Erythroblast (primary cell): ENCODE measurements at regions not wholly inside any gene's neighbourhood (a gene's known extent, or its start where the extent isn't known, plus 50 kb on each side); places are given as distances from the start of the nearest gene placed in this dataset.

ENCODE experiments used
- GATA1 ChIP-seq: IDR thresholded peaks from 2 replicates; pipeline ENCODE4 v1.6.1; 2011; ENCODE audit warnings: low read depth, mild to moderate bottlenecking, control low read depth, low read length, moderate library complexity
- POLR2A ChIP-seq: IDR thresholded peaks from 2 replicates; pipeline ENCODE4 v1.6.1; 2011; ENCODE audit warnings: mild to moderate bottlenecking, low read length

- TF ChIP-seq POLR2A (no peak), GATA1 (no peak)
Measured at GRCh38 chr13:68690567-68690966, 1417.1 kb upstream of the ATXN8OS start.
